ENCODE measurements at regions not wholly inside any gene's neighbourhood (a gene's known extent, or its start where the extent isn't known, plus 50 kb on each side); places are given as distances from the start of the nearest gene placed in this dataset.

DNA sequence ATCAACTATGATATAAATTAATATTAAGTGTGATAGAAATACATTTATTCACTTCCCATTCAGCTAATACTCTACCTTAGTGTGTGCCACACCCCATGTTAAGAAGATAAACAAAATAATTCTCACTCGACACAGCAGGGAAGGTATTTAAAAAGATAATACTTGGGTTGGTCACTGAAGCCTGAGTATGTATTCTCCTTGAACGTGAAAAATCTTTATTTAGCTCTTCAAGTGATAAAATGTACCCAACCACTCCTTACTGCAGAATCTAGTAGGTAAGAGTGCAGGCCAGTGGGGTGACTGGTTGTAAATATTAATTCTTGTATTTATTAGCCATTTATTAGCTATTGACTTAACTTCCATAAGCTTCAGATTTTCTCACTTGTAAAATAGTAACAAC lies 372.7 kb upstream of the THBS1 start:
- POLR2A ChIA-PET: no interaction called here
- H3K9me3 ChIP-seq (ENCODE audit: control insufficient read depth, insufficient read depth, low read depth, low read length): peaks cover 2% of the 10 kb centered on the region; the same call in 1 of the 2 replicates
- ATAC-seq: no peak
- no TSS peak for BruUV-seq (replicated peaks)
- intact Hi-C loops (cut with micrococcal nuclease; ENCODE audit: unreplicated experiment) (no loop called here), in situ Hi-C loops (cut with HindIII; ENCODE audit: low pct_unique_long_range_greater_than_20kb, low sequenced_read_pairs) (no loop called here)
- no peak for TF ChIP-seq TCF7L2 (IDR thresholded peaks at IDR 0.05; ENCODE audit: low read depth, low read length)
- TF ChIP-seq, protein P1, sequence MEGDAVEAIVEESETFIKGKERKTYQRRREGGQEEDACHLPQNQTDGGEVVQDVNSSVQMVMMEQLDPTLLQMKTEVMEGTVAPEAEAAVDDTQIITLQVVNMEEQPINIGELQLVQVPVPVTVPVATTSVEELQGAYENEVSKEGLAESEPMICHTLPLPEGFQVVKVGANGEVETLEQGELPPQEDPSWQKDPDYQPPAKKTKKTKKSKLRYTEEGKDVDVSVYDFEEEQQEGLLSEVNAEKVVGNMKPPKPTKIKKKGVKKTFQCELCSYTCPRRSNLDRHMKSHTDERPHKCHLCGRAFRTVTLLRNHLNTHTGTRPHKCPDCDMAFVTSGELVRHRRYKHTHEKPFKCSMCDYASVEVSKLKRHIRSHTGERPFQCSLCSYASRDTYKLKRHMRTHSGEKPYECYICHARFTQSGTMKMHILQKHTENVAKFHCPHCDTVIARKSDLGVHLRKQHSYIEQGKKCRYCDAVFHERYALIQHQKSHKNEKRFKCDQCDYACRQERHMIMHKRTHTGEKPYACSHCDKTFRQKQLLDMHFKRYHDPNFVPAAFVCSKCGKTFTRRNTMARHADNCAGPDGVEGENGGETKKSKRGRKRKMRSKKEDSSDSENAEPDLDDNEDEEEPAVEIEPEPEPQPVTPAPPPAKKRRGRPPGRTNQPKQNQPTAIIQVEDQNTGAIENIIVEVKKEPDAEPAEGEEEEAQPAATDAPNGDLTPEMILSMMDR (IDR thresholded peaks at IDR 0.05): no peak
- TF ChIP-seq, protein P2, sequence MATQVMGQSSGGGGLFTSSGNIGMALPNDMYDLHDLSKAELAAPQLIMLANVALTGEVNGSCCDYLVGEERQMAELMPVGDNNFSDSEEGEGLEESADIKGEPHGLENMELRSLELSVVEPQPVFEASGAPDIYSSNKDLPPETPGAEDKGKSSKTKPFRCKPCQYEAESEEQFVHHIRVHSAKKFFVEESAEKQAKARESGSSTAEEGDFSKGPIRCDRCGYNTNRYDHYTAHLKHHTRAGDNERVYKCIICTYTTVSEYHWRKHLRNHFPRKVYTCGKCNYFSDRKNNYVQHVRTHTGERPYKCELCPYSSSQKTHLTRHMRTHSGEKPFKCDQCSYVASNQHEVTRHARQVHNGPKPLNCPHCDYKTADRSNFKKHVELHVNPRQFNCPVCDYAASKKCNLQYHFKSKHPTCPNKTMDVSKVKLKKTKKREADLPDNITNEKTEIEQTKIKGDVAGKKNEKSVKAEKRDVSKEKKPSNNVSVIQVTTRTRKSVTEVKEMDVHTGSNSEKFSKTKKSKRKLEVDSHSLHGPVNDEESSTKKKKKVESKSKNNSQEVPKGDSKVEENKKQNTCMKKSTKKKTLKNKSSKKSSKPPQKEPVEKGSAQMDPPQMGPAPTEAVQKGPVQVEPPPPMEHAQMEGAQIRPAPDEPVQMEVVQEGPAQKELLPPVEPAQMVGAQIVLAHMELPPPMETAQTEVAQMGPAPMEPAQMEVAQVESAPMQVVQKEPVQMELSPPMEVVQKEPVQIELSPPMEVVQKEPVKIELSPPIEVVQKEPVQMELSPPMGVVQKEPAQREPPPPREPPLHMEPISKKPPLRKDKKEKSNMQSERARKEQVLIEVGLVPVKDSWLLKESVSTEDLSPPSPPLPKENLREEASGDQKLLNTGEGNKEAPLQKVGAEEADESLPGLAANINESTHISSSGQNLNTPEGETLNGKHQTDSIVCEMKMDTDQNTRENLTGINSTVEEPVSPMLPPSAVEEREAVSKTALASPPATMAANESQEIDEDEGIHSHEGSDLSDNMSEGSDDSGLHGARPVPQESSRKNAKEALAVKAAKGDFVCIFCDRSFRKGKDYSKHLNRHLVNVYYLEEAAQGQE (IDR thresholded peaks at IDR 0.05; ENCODE audit: insufficient read depth in 1 of 2, low read depth in 2 of 2, low read length in 1 of 2): no peak
- no peak for TF ChIP-seq SIN3A (IDR thresholded peaks at IDR 0.05; ENCODE audit: borderline replicate concordance, insufficient read depth, low read depth, low read length)
- TF ChIP-seq POLR2AphosphoS5 (IDR thresholded peaks at IDR 0.05; ENCODE audit: low read depth, low read length): no peak
- H3K4me3 ChIP-seq (ENCODE audit: low read depth in 2 of 2, low read length in 2 of 2): no peak overlapping the region
- DNase-seq (ENCODE audit: low read depth, low spot score): no peak
- CTCF ChIA-PET: no interaction called here
- H3K27me3 ChIP-seq (ENCODE audit: control insufficient read depth, insufficient read depth, low read length): no peaks in the 10 kb centered on the region
- no peaks in the 10 kb centered on the region for H3K36me3 ChIP-seq (ENCODE audit: control insufficient read depth, insufficient read depth, low read length)
- no peaks in the 10 kb centered on the region for H3K4me1 ChIP-seq (ENCODE audit: control insufficient read depth, insufficient read depth, low read length)
- H3K27ac ChIP-seq (ENCODE audit: low read length): no peak overlapping the region

DNA sequence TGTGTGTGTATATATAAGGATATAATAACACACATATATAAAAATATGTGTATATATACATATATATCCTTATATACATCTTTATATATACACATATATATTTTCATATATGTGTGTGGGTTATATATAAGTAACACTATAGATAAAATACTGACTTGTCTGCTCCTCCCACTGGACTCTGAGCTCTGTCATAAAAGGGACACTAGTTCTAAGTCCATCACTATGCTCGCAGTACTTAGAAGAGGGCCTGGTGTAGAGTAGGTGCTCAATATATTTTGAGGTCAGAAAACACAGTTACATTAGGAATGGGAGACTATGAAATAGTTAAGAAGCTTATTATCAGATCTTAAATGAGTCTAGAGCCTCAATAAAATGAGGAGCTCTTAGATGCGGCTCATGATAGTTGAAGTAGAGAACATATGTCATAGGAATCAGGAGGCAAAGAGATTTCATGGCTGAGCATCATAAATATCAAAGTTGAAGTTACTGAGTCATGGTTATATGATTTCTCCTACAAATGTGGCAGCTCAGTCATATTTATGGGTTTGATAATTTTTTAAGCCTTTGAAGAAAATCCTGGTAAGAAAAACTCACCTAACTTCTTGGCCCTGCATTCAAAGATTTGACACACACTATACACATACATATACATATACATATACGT lies 371.2 kb upstream of the THBS1 start:
- TF ChIP-seq, protein P1 (IDR thresholded peaks at IDR 0.05): no peak
- TF ChIP-seq SIN3A (IDR thresholded peaks at IDR 0.05; ENCODE audit: borderline replicate concordance, insufficient read depth, low read depth, low read length) (no peak), TCF7L2 (IDR thresholded peaks at IDR 0.05; ENCODE audit: low read depth, low read length) (no peak), POLR2AphosphoS5 (IDR thresholded peaks at IDR 0.05; ENCODE audit: low read depth, low read length) (no peak)
- TF ChIP-seq, protein P2 (IDR thresholded peaks at IDR 0.05; ENCODE audit: insufficient read depth in 1 of 2, low read depth in 2 of 2, low read length in 1 of 2): no peak
- intact Hi-C loops (cut with micrococcal nuclease; ENCODE audit: unreplicated experiment): no loop called here
- CTCF ChIA-PET: no interaction called here
- H3K27ac ChIP-seq (ENCODE audit: low read length): no peak overlapping the region
- no peaks in the 10 kb centered on the region for H3K4me1 ChIP-seq (ENCODE audit: control insufficient read depth, insufficient read depth, low read length)
- H3K36me3 ChIP-seq (ENCODE audit: control insufficient read depth, insufficient read depth, low read length): no peaks in the 10 kb centered on the region
- ATAC-seq (no peak), DNase-seq (ENCODE audit: low read depth, low spot score) (no peak)
- peaks cover 2% of the 10 kb centered on the region; the same call in 1 of the 2 replicates for H3K9me3 ChIP-seq (ENCODE audit: control insufficient read depth, insufficient read depth, low read depth, low read length)
- H3K27me3 ChIP-seq (ENCODE audit: control insufficient read depth, insufficient read depth, low read length): no peaks in the 10 kb centered on the region
- no TSS peak for BruUV-seq (replicated peaks)
- no peak overlapping the region for H3K4me3 ChIP-seq (ENCODE audit: low read depth in 2 of 2, low read length in 2 of 2)
- in situ Hi-C loops (cut with HindIII; ENCODE audit: low pct_unique_long_range_greater_than_20kb, low sequenced_read_pairs): no loop called here
- POLR2A ChIA-PET: no interaction called here

All from Panc1 (cell line).